Liver (tissue), 8 donors: ENCODE measurements at regions not wholly inside any gene's neighbourhood (a gene's known extent, or its start where the extent isn't known, plus 50 kb on each side); places are given as distances from the start of the nearest gene placed in this dataset.

Experiments
- DNase-seq: peaks from one replicate; pipeline ENCODE4 v3.0.0-alpha.2; 2017; ENCODE audit warnings: low spot score
- H3K27ac ChIP-seq, 2 donors: one replicate each; pipeline ENCODE4 v1.7.0; 2013; ENCODE audit warnings: inconsistent platforms in 2 of 2, low read length in 2 of 2, control low read depth in 1 of 2, low read depth in 1 of 2, mild to moderate bottlenecking in 1 of 2
- H3K27me3 ChIP-seq, 4 donors: one replicate each; pipeline versions ENCODE4 v1.6.1 to v1.7.0; 2013; ENCODE audit warnings: low read length in 3 of 4, inconsistent platforms in 1 of 4, mild to moderate bottlenecking in 1 of 4, moderate library complexity in 1 of 4; ENCODE audit not compliant: control insufficient read depth in 4 of 4, insufficient read depth in 4 of 4
- H3K36me3 ChIP-seq, 4 donors: one replicate each; pipeline versions ENCODE4 v1.6.1 to v1.7.0; 2013; ENCODE audit warnings: low read length in 3 of 4, mild to moderate bottlenecking in 3 of 4, low read depth in 1 of 4, moderate library complexity in 1 of 4; ENCODE audit not compliant: control insufficient read depth in 4 of 4, insufficient read depth in 3 of 4
- H3K4me1 ChIP-seq, 4 donors: one replicate each; pipeline versions ENCODE4 v1.6.1 to v1.7.0; 2013; ENCODE audit warnings: low read length in 3 of 4, mild to moderate bottlenecking in 3 of 4, moderate library complexity in 1 of 4; ENCODE audit not compliant: control insufficient read depth in 4 of 4, insufficient read depth in 4 of 4
- H3K4me3 ChIP-seq, 3 donors: one replicate each; pipeline versions ENCODE4 v1.6.1 to v1.7.0; 2013; ENCODE audit warnings: low read length in 3 of 3, control low read depth in 1 of 3, low read depth in 1 of 3, mild to moderate bottlenecking in 1 of 3
- H3K9ac ChIP-seq, 2 donors: one replicate each; pipeline ENCODE4 v1.7.0; 2013; ENCODE audit warnings: low read length in 2 of 2, mild to moderate bottlenecking in 2 of 2, moderate library complexity in 2 of 2, control low read depth in 1 of 2, low read depth in 1 of 2
- H3K9me3 ChIP-seq, 4 donors: one replicate each; pipeline versions ENCODE4 v1.6.1 to v1.7.0; 2013; ENCODE audit warnings: low read length in 3 of 4; ENCODE audit not compliant: control insufficient read depth in 4 of 4
- EGR1 ChIP-seq, 2 donors: IDR thresholded peaks; 2 replicates each; pipeline ENCODE4 v1.6.1; 2016 to 2018; ENCODE audit warnings: antibody characterized with exemption in 2 of 2, low read depth in 2 of 2
- FOXA1 ChIP-seq: IDR thresholded peaks from 2 replicates; pipeline ENCODE4 v1.6.1; 2016; ENCODE audit warnings: antibody characterized with exemption
- FOXA2 ChIP-seq: IDR thresholded peaks from 2 replicates; pipeline ENCODE4 v1.6.1; 2016; ENCODE audit warnings: antibody characterized with exemption
- GABPA ChIP-seq, 2 donors: IDR thresholded peaks in 1 of 2; conservative IDR thresholded peaks in 1 of 2; 2 replicates each; pipeline ENCODE4 v1.6.1; 2016; ENCODE audit warnings: antibody characterized with exemption in 2 of 2, mild to moderate bottlenecking in 1 of 2, moderate library complexity in 1 of 2
- HNF4A ChIP-seq, 2 donors: conservative IDR thresholded peaks; 2 replicates each; pipeline ENCODE4 v1.6.1; 2016; ENCODE audit warnings: antibody characterized with exemption in 2 of 2, mild to moderate bottlenecking in 2 of 2
- HNF4G ChIP-seq: IDR thresholded peaks from 2 replicates; pipeline ENCODE4 v1.6.1; 2016; ENCODE audit warnings: antibody characterized with exemption
- JUND ChIP-seq, 2 donors: IDR thresholded peaks; 2 replicates each; pipeline ENCODE4 v1.6.1; 2016; ENCODE audit warnings: antibody characterized with exemption in 2 of 2
- NR2F2 ChIP-seq: IDR thresholded peaks from 2 replicates; pipeline ENCODE4 v1.6.1; 2016; ENCODE audit warnings: antibody characterized with exemption
- RAD21 ChIP-seq, 2 donors: IDR thresholded peaks; 2 replicates each; pipeline ENCODE4 v1.6.1; 2016; ENCODE audit warnings: antibody characterized with exemption in 2 of 2, mild to moderate bottlenecking in 2 of 2
- SP1 ChIP-seq: IDR thresholded peaks from 2 replicates; pipeline ENCODE4 v1.6.1; 2018; ENCODE audit warnings: antibody characterized with exemption, mild to moderate bottlenecking
- TAF1 ChIP-seq: conservative IDR thresholded peaks from 2 replicates; pipeline ENCODE4 v1.6.1; 2016; ENCODE audit warnings: antibody characterized with exemption, mild to moderate bottlenecking
- YY1 ChIP-seq: IDR thresholded peaks from 2 replicates; pipeline ENCODE4 v1.6.1; 2016; ENCODE audit warnings: antibody characterized with exemption, mild to moderate bottlenecking
- WGBS: extraction: QIAGEN DNeasy Blood & Tissue Kit; methylation state at CpG from one replicate; pipeline ENCODE4 v1.1.7; 2013; 5-methylcytosine and 5-hydroxymethylcytosine counted together
- TF ChIP-seq, protein P1 (sequence below): fragments of 150-350 bp; IDR thresholded peaks from 2 replicates; pipeline ENCODE4 v1.5.1; 2017; ENCODE audit warnings: improper control_type of control experiment, low read depth, low read length; ENCODE audit not compliant: missing input control
- TF ChIP-seq, protein P2 (sequence below): IDR thresholded peaks from 2 replicates; pipeline ENCODE4 v1.6.1; 2016; ENCODE audit warnings: antibody characterized with exemption
- TF ChIP-seq, protein P3 (sequence below): IDR thresholded peaks from 2 replicates; pipeline ENCODE4 v1.6.1; 2016; ENCODE audit warnings: antibody characterized with exemption
- TF ChIP-seq, protein P4 (sequence below): IDR thresholded peaks from 2 replicates; pipeline ENCODE4 v1.6.1; 2016; ENCODE audit warnings: antibody characterized with exemption
- TF ChIP-seq, protein P5 (sequence below): IDR thresholded peaks from 2 replicates; pipeline ENCODE4 v1.6.1; 2016; ENCODE audit warnings: antibody characterized with exemption, mild to moderate bottlenecking
- donor health status: healthy.
- donor health status: healthy.
- donor health status: healthy.
- donor health status: healthy.
- donor health status: healthy.

DNA sequence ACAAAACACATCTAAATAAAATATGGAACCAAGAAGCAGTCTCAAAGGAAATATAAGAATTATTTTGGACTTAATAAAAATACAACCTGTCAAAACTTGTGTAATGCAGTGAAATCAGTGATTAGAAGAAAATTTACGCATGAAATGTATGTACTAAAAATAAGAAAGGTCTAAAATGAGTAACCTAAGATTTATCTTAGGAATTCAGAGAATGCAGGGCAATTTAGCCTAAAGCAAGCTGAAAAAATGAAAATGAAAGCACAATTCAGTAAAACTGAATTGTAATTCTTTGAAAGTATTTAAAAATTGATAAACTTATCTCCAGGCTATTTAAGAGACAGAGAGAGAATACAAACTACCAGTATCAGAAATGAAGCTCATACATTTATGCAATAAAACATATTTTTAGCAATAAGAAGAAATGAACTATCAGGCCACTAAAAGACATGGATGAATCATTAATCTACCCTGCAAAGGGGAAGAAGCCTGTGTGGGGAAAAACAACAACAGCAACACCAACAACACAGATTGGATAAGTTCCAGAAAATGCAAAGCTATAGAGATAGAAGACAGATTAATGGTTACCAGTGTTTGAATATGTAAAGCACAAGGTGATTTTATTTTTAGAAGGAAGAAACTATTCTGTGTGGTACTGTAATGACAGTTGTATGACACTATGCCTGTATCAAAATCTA is 442.0 kb upstream of the ADGRL3 start:
- no peak for TF ChIP-seq FOXA1
- TF ChIP-seq YY1, result no peak
- TF ChIP-seq, protein P1, sequence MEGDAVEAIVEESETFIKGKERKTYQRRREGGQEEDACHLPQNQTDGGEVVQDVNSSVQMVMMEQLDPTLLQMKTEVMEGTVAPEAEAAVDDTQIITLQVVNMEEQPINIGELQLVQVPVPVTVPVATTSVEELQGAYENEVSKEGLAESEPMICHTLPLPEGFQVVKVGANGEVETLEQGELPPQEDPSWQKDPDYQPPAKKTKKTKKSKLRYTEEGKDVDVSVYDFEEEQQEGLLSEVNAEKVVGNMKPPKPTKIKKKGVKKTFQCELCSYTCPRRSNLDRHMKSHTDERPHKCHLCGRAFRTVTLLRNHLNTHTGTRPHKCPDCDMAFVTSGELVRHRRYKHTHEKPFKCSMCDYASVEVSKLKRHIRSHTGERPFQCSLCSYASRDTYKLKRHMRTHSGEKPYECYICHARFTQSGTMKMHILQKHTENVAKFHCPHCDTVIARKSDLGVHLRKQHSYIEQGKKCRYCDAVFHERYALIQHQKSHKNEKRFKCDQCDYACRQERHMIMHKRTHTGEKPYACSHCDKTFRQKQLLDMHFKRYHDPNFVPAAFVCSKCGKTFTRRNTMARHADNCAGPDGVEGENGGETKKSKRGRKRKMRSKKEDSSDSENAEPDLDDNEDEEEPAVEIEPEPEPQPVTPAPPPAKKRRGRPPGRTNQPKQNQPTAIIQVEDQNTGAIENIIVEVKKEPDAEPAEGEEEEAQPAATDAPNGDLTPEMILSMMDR, result no peak
- TF ChIP-seq EGR1 (IDR thresholded peaks at IDR 0.05; ENCODE audit: low read depth in 2 of 2), result no peak
- TF ChIP-seq NR2F2, result no peak
- no peak for TF ChIP-seq JUND (IDR thresholded peaks at IDR 0.05)
- TF ChIP-seq, protein P2, sequence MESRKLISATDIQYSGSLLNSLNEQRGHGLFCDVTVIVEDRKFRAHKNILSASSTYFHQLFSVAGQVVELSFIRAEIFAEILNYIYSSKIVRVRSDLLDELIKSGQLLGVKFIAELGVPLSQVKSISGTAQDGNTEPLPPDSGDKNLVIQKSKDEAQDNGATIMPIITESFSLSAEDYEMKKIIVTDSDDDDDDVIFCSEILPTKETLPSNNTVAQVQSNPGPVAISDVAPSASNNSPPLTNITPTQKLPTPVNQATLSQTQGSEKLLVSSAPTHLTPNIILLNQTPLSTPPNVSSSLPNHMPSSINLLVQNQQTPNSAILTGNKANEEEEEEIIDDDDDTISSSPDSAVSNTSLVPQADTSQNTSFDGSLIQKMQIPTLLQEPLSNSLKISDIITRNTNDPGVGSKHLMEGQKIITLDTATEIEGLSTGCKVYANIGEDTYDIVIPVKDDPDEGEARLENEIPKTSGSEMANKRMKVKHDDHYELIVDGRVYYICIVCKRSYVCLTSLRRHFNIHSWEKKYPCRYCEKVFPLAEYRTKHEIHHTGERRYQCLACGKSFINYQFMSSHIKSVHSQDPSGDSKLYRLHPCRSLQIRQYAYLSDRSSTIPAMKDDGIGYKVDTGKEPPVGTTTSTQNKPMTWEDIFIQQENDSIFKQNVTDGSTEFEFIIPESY, result no peak
- TF ChIP-seq, protein P3, sequence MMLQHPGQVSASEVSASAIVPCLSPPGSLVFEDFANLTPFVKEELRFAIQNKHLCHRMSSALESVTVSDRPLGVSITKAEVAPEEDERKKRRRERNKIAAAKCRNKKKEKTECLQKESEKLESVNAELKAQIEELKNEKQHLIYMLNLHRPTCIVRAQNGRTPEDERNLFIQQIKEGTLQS, result no peak
- TF ChIP-seq SP1, result no peak
- no peak for TF ChIP-seq HNF4A (conservative IDR thresholded peaks at IDR 0.05)
- TF ChIP-seq HNF4G, result no peak
- TF ChIP-seq, protein P4, sequence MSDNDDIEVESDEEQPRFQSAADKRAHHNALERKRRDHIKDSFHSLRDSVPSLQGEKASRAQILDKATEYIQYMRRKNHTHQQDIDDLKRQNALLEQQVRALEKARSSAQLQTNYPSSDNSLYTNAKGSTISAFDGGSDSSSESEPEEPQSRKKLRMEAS, result no peak
- no peak for TF ChIP-seq RAD21 (IDR thresholded peaks at IDR 0.05)
- TF ChIP-seq TAF1, result no peak
- TF ChIP-seq FOXA2, result no peak
- no peak for TF ChIP-seq GABPA (IDR thresholded peaks at IDR 0.05 in 1 of 2, conservative IDR thresholded peaks at IDR 0.05 in 1 of 2)
- TF ChIP-seq, protein P5, sequence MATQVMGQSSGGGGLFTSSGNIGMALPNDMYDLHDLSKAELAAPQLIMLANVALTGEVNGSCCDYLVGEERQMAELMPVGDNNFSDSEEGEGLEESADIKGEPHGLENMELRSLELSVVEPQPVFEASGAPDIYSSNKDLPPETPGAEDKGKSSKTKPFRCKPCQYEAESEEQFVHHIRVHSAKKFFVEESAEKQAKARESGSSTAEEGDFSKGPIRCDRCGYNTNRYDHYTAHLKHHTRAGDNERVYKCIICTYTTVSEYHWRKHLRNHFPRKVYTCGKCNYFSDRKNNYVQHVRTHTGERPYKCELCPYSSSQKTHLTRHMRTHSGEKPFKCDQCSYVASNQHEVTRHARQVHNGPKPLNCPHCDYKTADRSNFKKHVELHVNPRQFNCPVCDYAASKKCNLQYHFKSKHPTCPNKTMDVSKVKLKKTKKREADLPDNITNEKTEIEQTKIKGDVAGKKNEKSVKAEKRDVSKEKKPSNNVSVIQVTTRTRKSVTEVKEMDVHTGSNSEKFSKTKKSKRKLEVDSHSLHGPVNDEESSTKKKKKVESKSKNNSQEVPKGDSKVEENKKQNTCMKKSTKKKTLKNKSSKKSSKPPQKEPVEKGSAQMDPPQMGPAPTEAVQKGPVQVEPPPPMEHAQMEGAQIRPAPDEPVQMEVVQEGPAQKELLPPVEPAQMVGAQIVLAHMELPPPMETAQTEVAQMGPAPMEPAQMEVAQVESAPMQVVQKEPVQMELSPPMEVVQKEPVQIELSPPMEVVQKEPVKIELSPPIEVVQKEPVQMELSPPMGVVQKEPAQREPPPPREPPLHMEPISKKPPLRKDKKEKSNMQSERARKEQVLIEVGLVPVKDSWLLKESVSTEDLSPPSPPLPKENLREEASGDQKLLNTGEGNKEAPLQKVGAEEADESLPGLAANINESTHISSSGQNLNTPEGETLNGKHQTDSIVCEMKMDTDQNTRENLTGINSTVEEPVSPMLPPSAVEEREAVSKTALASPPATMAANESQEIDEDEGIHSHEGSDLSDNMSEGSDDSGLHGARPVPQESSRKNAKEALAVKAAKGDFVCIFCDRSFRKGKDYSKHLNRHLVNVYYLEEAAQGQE, result no peak
- 34% methylated on average over 1 of the region's 1 CpG for WGBS
- H3K27ac ChIP-seq, result no peak overlapping the region

More for the DNA sequence above, 442.0 kb upstream of the ADGRL3 start:
- H3K27me3 ChIP-seq, result no peaks in the 10 kb centered on the region
- H3K36me3 ChIP-seq, result no peaks in the 10 kb centered on the region
- H3K9ac ChIP-seq, result no peak overlapping the region
- H3K9me3 ChIP-seq, result no peaks in the 10 kb centered on the region
- no peak overlapping the region for H3K4me3 ChIP-seq
- DNase-seq, result no peak
- H3K4me1 ChIP-seq, result no peaks in the 10 kb centered on the region
